ENCODE measurements at regions not wholly inside any gene's neighbourhood (a gene's known extent, or its start where the extent isn't known, plus 50 kb on each side); places are given as distances from the start of the nearest gene placed in this dataset.

DNA sequence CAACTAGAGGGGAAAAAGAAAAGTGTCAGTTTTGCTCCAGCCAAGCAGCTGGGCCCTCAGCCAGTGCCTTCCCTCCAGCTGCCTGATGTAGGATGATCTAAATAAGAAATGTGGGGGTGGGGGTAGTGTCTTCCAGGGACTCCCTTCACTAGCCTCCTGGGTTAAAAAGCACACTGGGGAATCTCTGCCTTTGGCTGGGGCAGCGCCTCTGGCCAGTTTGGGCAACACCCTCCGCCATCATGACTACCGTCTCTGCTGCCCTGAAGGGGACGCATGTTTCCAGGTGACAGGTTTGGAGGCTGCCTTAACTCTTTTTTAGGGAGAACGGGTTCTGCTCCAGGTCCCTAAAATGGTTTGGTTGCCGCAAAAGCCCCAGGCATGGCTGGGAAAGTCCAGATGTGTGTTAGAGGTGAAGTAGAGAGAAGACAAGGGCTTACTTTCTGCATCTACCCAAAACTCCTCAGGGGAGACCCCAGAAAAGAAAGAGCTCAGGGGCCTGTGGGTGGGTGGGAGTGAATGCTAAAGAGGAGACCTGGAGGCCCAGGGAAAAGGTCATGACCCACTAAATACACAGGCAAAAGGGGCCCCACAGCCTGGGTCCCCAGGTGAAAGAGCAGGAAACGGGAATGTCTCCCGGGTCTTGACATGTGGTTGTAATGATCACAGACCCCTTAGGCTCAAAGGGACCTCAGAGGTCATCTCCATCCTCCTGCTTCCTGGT lies 132.8 kb upstream of the CCND2 start:
- TF ChIP-seq FOXM1 (IDR thresholded peaks at IDR 0.05; ENCODE audit: borderline replicate concordance) (no peak), ARNT (IDR thresholded peaks at IDR 0.05) (no peak), SUZ12 (IDR thresholded peaks at IDR 0.05) (no peak), NFRKB (IDR thresholded peaks at IDR 0.05) (no peak), FOXA1 (IDR thresholded peaks at IDR 0.05) (no peak), ELF4 (IDR thresholded peaks at IDR 0.05) (no peak)

Data from HEK293T (cell line).